22Rv1 (cell line): ENCODE measurements at regions not wholly inside any gene's neighbourhood (a gene's known extent, or its start where the extent isn't known, plus 50 kb on each side); places are given as distances from the start of the nearest gene placed in this dataset.
"Not testable (repeated sequence)": the region's sequence is repeated elsewhere in the genome, so short reads cannot be mapped to it uniquely, and the experiment has no call there.

Experiments used
- H3K27ac ChIP-seq: fragments of 450-650 bp; 2 replicates; pipeline ENCODE4 v1.5.1; 2017
- CTCF ChIP-seq: fragments of 450-650 bp; IDR thresholded peaks from 2 replicates; pipeline ENCODE4 v1.5.1; 2017; ENCODE audit warnings: mild to moderate bottlenecking
- ZFX ChIP-seq: fragments of 450-650 bp; IDR thresholded peaks from 2 replicates; pipeline ENCODE4 v1.6.1; 2017; ENCODE audit warnings: antibody characterized with exemption, borderline replicate concordance

- H3K27ac ChIP-seq = no peak overlapping the region
- TF ChIP-seq CTCF = no peak
- no peak for TF ChIP-seq ZFX
Measured at GRCh38 chr2:56589194-56589593, 405.4 kb downstream of the CCDC85A start.

- no peak overlapping the region for H3K27ac ChIP-seq
- TF ChIP-seq CTCF = no peak
- no peak for TF ChIP-seq ZFX
Measured at GRCh38 chr2:56589835-56590234, 406.0 kb downstream of the CCDC85A start.

- TF ChIP-seq CTCF (no peak), ZFX (no peak)
- H3K27ac ChIP-seq = no peak overlapping the region
Measured at GRCh38 chr2:56590611-56591010, 406.8 kb downstream of the CCDC85A start.

GRCh38 chr2:56606086-56606485, 422.3 kb downstream of the CCDC85A start:
- not testable (repeated sequence) for H3K27ac ChIP-seq

- no peak overlapping the region for H3K27ac ChIP-seq
- no peak for TF ChIP-seq CTCF
- no peak for TF ChIP-seq ZFX
Measured at GRCh38 chr2:56613254-56613653, 429.5 kb downstream of the CCDC85A start.

- TF ChIP-seq ZFX (no peak), CTCF (no peak)
- no peak overlapping the region for H3K27ac ChIP-seq
Measured at GRCh38 chr2:56613920-56614319, 430.1 kb downstream of the CCDC85A start.

- TF ChIP-seq CTCF (no peak), ZFX (no peak)
- no peak overlapping the region for H3K27ac ChIP-seq
Measured at GRCh38 chr2:56615760-56616159, 432.0 kb downstream of the CCDC85A start.

GRCh38 chr2:56624181-56624580, 440.4 kb downstream of the CCDC85A start:
- no peak overlapping the region for H3K27ac ChIP-seq
- TF ChIP-seq ZFX (no peak), CTCF (no peak)
